ENCODE measurements at regions not wholly inside any gene's neighbourhood (a gene's known extent, or its start where the extent isn't known, plus 50 kb on each side); places are given as distances from the start of the nearest gene placed in this dataset.

GRCh38 chr10:105700218-105700617 is 1059.1 kb downstream of the SORCS3 start:
- Histone ChIP-seq H3K9me3 (ENCODE audit: insufficient read depth in 2 of 2, low read depth in 1 of 2, low read length in 1 of 2) (no peaks in the 10 kb centered on the region), H3K79me2 (ENCODE audit: control insufficient read depth in 1 of 2, insufficient read depth in 2 of 2, low read length in 2 of 2) (no peaks in the 10 kb centered on the region), H3K27ac (ENCODE audit: low read depth, low read length) (no peak overlapping the region), H4K20me1 (replicated peaks in 1 of 2; ENCODE audit: control insufficient read depth in 1 of 2, insufficient read depth in 2 of 2, low read length in 2 of 2) (peaks cover 0 to 1% of the 10 kb centered on the region in 2 experiments), H3K79me1 (ENCODE audit: low read depth, low read length) (no peaks in the 10 kb centered on the region), H3K9ac (replicated peaks in 1 of 4; ENCODE audit: extremely low read depth in 1 of 4, low read depth in 3 of 4, low read length in 3 of 4) (no peak overlapping the region), H4K5ac (ENCODE audit: insufficient read length, low read depth, low read length) (no peak overlapping the region), H3K4me1 (replicated peaks in 1 of 4; ENCODE audit: control insufficient read depth in 3 of 4, insufficient read depth in 4 of 4, low read length in 3 of 4) (peaks cover 0 to 9% (median 3%) of the 10 kb centered on the region in 4 experiments; a peak in 4 of 7 replicates), H3K18ac (ENCODE audit: extremely low read depth, low read length) (no peak overlapping the region), H3K27me3 (replicated peaks in 1 of 4; ENCODE audit: control insufficient read depth in 3 of 4, extremely low read depth in 1 of 4, insufficient read depth in 3 of 4, low read length in 3 of 4) (peaks cover 1 to 14% (median 12%) of the 10 kb centered on the region in 4 experiments; a peak in 5 of 7 replicates), H3K36me3 (ENCODE audit: control insufficient read depth in 2 of 4, insufficient read depth in 4 of 4, low read length in 3 of 4) (no peaks in the 10 kb centered on the region), H3K56ac (replicated peaks; ENCODE audit: insufficient read length, low read depth, low read length) (no peak overlapping the region), H2BK5ac (ENCODE audit: low read depth, low read length) (no peak overlapping the region), H2BK20ac (ENCODE audit: low read length) (no peak overlapping the region), H4K8ac (ENCODE audit: extremely low read depth, insufficient read depth, low read length) (no peak overlapping the region), H3K14ac (ENCODE audit: insufficient read length) (no peak overlapping the region), H2AFZ (ENCODE audit: low read length) (no peak overlapping the region), H3K4me3 (ENCODE audit: extremely low read depth in 1 of 4, insufficient read depth in 2 of 4, low read depth in 3 of 4, low read length in 4 of 4) (no peak overlapping the region), H3K4me2 (ENCODE audit: insufficient read depth in 1 of 2, low read depth in 2 of 2, low read length in 2 of 2) (no peak overlapping the region), H2AK5ac (ENCODE audit: low read depth, low read length) (no peak overlapping the region), H2BK15ac (ENCODE audit: low read length) (no peak overlapping the region), H3K23me2 (ENCODE audit: low read depth, low read length) (no peaks in the 10 kb centered on the region), H3K23ac (ENCODE audit: insufficient read length) (no peak overlapping the region), H3K4ac (replicated peaks; ENCODE audit: insufficient read length, low read depth, low read length) (no peak overlapping the region), H2BK12ac (ENCODE audit: low read depth, low read length) (no peak overlapping the region), H4K91ac (replicated peaks; ENCODE audit: insufficient read length, low read length) (no peak overlapping the region), H2BK120ac (replicated peaks; ENCODE audit: low read depth, low read length) (no peak overlapping the region)
- DNase-seq (ENCODE audit: low read depth in 1 of 2, low spot score in 2 of 2) (no peak), FAIRE-seq (no peak)
- TF ChIP-seq NANOG (IDR thresholded peaks at IDR 0.05; ENCODE audit: insufficient read depth, low read depth, low read length, poor library complexity, severe bottlenecking): peak; percentile 62
- no peak for TF ChIP-seq CREB1 (IDR thresholded peaks at IDR 0.05)
- ChIA-PET POLR2A (ENCODE audit: partially characterized antibody) (no interaction called here), CTCF (ENCODE audit: partially characterized antibody) (interaction anchor here (1.5 to 1.7 kb wide), 2 partner anchors 9 to 487 kb away, joined by 5 to 6 read pairs; no protein-coding TSS in a partner anchor)
- WGBS, 2 experiments (ENCODE audit: extremely low coverage in 1 of 2, insufficient coverage in 1 of 2, insufficient read length in 1 of 2, insufficient replicate concordance in 2 of 2, low coverage in 1 of 2, low lambda C conversion rate in 2 of 2, missing lambda C conversion rate in 1 of 2): 67% methylated on average over 2 of the region's 2 CpGs; no CpG with 5 or more reads in 1 of the 2 experiments
